ENCODE measurements at regions not wholly inside any gene's neighbourhood (a gene's known extent, or its start where the extent isn't known, plus 50 kb on each side); places are given as distances from the start of the nearest gene placed in this dataset.

DNA sequence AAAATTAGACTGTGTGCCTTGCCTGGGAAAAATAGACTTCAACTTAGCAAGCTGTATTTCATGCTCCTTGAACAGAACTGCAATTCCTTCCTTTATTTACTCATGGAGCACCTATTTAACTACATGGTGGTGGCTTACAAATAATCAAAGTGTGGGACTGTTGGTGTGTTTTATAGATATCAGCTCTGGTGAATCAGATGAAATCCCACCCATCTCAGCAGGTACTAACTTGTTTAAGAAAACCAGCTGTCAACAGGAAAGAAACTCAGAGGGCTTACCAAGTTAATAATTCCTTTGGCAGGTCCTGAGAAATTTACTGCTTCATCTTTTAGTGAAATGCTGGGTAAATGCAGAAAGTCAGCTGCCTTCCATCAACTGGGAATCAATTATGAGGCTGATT is 830.6 kb downstream of the SLC4A3 start:
- DNase-seq = no peak

DNA sequence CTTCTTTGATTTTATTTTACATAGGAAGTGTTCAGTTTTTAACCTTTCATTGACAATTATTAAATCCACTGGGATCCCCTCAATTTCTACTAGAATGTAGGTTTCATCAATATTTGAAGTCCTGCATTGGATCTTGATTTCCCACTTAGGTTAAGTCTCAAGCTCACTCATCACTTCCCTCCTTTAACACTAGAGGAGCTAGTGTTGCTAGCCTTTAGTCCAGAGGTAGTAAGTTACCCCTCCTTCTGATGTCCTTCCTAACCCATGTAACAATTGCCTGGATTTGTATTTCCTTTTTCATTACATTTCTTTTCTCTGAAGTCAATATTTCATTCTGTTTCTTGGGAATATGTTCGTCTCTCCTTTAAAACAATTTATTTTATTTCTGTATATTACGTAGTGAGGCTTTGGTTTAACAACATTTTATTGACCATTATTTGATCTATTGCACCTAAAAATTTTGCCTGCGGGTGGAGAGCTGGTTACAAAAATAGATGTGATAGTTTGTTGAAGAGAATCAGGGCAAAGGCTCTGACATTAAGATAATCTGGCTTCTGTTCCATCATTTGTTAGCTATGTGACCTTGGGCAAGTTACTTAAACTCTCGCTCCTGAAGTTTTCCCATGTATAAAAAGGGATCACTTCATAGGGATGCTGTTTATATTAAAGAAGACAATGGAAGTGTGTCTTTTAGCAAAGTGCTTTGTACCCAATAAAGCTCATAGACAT is 833.0 kb downstream of the SLC4A3 start:
- no peak for DNase-seq

DNA sequence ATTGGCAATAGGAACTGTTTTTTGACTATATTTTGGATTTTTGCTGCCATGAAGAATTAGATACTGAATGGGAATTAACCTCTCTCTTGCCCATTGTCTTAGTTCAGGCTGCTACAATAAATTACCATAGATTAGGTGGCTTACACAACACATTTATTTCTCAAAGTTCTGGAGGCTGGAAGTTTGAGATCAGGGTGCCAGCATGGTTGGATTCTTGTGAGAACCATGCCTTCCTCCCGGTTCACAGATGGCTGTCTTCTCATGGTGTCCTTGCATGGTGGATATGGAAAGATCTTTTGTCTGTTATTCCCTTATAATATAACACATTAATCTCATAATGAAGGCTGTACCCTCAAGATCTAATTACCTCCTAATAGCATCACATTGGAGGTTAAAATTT is 836.4 kb downstream of the SLC4A3 start:
- DNase-seq = no peak

DNA sequence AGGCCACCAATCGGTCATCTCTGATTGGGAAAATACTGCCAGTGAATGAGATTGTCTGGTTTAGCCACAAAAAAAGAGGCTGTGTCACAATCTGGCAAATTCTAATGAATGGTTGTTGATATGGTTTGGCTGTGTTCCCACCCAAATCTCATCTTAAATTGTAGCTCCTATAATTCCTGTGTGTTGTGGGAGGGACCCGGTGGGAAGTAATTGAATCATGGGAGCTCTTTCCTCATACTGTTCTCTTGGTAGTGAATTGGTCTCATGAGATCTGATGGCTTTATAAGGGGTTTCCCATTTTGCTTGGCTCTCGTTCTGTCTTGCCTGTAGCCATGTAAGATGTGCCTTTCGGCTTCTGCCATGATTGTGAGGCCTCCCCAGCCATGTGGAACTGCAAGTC is 838.3 kb downstream of the SLC4A3 start:
- DNase-seq = no peak

DNA sequence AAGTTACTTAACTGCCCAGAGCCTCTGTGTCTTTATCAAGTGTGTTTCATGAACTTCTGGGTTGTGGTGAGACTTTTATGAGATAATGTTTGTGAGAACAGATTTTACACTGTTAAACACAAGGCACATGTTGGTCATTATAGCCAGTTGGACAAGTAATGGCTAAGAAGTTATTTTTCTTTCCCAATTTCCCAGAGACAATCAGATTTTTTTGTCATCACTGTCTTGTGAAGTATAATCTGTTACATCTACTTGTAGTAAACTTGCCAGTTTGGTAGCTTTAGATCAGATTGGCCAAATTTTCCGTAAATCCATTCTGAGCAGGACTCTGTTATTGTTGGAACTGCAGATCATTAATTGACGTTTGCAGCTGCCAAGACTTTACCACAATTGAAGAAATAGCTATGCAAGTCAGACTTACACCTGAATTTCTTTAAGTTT is 838.8 kb downstream of the SLC4A3 start:
- no peak for DNase-seq

DNA sequence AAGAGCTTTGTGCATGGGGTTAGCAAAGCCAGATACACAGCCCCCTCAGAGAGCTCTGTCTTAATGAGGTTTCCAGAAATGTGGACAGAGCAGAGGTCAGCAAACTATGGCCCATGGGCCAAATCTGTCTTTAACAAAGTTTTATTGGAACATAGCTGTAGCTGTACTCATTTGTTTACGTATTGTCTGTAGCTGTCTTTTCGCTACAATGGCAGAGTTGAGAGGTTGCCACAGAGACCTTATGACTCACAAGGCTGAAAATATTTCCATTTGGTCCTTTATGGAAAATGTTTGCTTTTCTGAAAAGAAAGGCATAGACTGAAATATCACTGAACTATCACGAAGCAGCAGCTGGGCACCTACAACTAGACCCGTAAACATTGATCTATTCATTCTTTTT is 841.8 kb downstream of the SLC4A3 start:
- DNase-seq = no peak

DNA sequence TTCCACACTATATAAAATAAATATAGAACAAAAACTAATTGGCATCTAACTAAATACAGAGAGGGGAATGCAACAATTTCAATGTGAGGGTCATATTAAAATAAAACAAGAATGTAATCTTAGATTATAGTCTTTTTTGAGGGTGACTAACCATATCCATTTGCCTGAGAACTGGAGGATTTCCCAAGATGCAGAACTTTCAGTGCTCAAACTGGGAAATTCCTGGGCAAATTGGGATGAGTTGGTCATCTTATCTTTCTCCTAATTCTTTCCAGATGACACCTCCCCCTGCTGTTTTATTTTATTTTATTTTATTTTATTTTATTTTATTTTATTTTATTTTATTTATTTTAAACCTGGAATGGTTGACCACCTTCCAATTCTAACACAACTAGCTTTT is 846.2 kb downstream of the SLC4A3 start:
- no peak for DNase-seq

DNA sequence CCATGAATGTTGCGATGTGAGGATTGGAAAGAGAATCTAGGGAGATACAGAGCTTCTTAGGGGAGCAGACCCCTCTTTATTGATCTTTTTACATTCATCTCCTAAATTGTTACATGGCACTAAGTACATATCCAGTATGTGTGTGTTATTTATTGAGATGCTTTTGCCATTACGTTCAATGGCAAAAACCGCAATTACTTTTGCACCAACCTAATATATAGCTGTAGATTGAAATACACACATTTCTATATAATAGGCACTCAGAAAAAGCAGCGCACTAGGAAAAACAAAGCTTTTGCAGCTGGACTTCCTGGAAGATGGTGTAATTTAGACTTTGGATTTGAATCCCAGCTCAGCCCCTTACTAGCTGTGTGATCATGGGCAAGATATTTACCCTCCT is 849.4 kb downstream of the SLC4A3 start:
- DNase-seq = no peak

DNA sequence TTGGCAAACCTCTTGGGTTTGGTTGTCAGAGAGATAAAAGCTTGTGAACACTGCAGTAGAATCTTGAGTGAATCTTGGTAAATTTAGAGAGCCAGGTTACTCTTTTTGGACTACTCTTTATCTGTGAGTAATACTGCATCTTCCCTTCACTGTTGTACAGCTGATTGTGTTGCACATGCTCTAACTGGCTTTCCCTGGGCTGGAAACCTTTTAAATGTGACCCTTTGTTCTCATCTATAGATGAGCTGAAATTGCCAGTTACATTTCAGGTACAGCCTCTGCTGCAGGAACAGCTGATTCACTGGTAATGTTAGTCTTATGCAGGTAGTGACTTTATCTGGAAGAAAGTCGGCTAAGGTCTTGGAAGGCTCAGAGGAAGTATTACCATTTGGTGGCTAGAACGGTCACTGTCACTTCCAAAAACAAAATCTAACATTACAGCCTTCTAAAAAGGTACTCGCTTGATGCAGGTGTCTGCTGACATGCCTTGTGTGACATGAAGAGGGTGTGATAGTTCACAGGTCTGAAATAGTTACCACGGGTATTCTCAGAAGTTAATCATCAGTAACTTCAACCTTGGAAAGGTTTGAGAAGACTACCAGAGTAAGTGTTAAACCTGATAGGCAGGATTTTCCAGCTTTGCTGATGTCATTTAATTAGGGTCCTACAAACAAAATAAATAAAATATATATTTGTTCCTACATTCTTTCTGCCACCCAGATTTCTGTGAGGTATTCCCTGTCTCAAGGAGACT is 851.1 kb downstream of the SLC4A3 start:
- DNase-seq = no peak

DNA sequence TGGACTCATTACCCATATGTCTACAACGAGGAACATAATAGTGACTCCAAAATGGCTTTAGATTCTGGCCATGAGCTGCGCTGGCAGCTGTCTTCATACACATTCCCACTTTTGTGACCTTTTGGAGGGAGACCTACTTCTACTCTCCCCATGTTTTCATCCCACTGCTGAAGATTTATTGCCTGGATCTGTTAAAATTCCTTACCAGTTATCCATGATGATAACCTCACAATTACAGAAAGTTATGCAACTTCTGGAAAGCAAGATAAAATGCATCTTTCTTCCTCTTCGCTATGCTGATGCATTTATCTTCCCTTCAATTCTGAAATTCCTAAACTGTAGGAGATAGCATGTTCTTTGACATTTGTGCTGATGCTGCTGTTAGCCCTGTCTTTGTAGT is 855.3 kb downstream of the SLC4A3 start:
- no peak for DNase-seq

DNA sequence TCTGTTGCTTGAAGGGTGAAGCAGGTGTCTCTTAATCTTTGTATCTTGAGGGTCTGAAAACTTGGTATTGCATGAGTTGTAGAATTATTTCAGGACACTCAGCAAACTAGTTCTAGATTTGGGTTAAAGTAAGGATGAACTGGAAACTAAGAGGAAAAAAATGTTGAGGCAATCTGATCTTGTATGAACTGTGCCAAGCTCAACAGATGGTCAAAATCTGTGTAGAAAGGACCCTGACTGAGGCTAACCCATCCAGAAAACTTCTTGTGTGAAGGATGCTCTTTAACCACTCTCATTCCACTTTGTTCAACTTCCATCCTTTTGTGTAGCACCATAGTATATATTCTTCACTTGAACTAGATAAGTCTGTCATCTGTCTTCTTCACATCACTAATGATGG is 861.7 kb downstream of the SLC4A3 start:
- DNase-seq = no peak

DNA sequence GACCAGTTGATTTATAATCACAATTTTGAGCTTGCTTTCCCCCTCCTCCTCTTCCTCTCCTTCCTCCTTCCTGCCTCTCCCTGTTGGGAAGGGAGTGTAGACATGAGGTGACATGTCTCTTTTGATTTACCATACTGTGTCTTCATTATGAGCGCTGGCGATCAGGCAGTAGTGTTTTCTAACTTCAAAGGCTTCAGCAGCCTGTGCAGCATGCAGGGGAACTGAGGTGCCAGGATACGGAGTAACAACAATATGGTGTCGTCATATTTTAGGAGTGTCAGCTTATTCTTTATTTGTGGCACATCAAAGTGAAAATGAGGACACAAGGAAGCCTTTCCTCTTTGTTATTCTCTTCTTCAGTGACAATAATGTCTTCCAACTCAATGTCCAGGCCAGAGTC is 864.2 kb downstream of the SLC4A3 start:
- DNase-seq = no peak

DNA sequence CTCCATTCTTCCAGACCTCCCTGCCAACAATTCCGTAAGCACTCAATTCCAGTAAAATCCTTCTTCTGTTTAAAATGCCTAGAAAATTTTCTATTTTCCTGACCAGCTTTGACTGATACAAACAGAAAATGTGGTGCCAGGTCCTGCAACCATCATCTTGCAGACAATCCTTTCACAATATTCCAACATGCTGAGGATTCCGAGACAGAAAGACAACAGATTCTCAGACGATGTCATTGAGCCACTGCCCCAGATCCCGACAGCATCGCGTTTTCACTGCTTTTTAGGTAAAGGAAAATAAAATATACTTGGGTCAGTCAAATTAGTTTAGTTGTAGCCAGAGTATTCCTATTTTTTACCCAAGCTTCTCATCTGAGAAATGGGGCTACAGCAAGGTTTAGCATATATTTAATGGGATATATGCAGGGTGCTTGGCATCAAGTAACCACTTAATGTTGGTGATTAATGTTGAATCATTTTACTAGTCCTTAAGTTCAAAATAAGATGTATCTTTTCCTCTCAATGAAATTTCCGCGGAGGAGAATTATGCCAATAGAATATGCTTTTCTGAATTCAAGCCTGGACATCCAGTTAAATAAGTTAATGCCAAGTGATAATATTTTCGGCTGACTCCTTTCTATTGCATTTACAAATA is 866.6 kb downstream of the SLC4A3 start:
- no peak for DNase-seq

DNA sequence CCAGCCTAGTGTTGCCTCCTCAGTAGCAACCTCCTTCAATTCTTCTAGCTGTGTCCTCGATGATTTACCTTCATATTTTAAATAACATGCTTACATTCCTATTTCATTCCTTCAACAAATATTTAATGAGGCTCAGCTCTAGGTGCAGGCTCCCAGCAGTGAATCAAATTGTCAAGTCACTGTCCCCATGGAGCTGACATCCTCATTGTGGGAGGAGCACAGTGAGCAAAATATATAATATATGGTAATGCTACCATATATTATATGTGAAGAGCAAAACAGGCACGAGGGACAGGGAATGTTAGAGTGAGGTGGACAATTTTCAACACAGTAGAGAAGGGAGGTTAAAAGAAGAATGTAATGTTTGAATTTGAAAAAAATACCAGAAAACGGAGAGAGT is 869.1 kb downstream of the SLC4A3 start:
- no peak for DNase-seq

DNA sequence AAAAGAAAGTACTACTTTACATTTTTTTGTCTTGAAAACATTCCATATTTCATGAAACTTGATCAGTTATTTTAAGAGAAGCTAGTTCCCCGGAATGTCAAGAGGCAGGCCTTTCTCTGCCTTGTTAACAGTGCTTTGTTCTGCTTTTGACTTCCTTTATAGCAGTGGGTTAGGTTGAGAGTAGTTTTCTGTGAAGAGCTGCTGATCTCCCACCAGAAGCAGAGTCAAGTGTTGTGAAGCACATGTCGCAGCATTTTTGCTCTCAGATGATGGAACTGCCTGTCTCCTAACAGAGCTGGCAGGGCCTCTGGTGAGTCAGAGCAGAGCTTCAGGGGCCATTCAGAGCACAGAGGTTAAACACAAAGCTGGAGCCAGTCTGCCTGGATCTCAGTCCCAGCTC is 871.8 kb downstream of the SLC4A3 start:
- no peak for DNase-seq

DNA sequence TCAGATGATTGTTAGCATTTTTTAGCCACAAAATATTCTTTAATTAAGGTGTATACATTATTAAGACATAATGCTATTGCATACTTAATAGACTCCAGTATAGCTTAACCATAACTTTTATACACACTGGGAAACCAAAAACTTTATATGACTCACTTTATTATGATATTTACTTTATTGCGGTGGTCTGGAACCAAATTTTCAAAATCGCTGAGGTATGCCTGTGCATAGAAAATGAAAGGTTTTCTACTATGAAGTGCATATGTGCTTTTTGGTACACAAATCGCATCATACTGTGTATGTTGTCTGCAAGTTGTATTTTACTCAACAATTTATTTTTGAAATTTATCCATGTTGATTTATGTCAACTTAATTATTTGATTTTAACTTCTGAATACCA is 875.1 kb downstream of the SLC4A3 start:
- DNase-seq = no peak

DNA sequence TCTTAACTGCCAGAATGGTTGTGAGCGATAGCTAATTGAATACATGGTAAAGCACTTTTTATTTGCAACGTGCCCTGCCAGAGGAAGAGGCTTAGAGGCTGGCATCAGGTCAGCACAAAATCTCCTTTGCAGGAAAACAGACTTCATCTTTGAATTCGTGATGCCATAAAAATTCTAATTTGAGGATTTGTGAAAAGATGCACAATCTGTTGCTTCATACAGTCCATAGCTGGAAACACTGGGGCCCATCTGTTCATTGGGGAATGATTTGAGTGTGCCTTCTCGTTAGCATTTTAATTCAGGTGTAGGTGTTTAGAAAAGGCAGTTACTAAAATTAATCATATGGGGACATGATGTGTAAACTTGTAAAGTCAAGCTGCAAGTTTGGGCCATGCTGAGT is 876.0 kb downstream of the SLC4A3 start:
- DNase-seq = no peak

DNA sequence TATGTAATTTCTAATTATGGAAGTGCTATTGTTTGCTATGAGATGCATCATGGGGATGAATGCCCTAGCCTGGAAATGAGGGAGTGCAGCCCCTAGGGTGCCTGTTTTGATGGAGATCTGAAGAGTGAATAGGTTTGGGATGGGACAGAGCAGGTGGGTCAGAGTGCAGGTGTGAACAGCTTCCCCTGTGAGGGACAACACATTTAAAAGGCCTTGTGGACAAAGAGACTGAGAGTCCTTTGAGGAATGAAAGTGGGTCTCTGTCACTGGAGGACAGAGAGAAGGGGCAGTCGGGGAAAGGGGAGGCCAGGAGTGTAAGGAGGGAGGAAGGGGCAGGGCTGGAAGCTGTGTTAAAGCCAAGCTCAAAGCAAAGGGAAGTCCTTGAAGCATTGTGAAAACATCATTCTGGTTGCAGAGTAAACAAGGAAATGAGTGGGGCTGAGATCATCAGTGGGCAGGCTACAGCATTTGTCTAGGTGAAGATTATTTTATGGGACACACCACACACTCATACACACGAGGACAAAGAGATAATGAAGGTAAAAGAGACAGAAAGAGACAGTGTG is 877.6 kb downstream of the SLC4A3 start:
- DNase-seq = no peak

DNA sequence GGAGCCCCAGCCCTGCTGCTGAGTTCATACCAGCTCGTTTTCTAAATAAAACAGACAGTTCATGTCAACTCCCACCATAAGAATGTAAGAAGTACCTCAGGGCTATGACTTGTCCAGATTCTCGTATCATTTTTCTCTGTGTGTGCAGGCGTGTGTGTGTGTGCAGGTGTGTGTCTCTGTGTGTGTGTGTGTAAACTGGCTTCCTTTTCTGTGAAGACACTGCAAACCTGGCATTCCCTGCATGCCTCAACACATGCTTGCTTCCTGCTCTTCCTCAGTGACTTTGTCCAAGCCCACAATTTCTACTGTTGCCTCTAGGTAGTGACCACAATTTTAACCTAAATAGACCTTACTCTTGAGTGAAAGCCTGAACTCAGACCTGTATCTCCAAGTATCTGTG is 879.0 kb downstream of the SLC4A3 start:
- DNase-seq = no peak

DNA sequence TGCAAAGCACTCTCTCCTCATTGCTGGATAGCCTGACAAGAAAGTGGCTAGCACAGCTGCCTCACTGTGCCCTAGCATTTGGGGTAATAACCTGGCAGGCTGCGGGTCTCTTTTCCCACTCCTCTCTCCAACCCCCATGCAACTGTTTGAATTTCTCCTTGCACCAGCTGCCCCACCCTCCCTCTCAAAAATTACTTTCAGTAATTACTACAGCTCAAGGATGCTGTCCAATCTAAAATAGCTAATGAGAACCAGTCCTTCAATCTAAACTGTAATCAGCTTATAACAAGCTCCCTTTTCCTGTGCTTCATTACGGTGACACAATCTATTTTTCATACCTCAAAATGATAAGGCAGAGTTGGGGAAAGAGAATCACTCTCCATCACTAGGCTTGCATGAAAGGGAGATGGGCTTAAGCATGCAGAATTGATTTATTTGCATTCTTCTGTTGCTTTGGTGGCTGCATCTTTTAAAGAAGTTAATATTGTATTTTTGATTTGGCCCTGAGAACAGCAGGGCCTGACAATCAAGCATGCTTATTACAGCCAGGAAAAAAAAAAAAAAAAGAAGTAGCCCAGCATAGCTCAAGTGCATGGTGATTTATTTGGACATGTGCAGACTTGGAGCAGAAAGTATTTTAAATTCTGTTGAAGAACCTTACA is 881.8 kb downstream of the SLC4A3 start:
- no peak for DNase-seq

DNA sequence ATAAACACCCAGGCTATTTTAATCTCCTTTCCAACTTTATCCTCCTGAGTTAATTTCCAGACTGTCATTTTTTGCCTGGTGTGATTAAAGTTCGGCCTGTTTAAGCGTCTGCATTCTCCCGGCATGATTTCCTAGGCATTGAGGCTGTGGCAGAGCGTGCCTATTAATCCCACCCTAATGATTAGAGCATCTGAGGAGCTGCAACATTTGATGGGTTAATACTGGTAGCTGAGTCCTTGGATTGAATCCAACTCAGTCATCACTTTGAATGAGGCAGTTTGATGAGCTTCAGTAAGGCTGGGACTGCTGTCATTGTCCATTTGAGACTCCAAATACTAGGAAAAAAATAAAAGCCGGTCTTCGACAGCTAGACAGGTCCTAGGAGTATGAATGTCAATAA is 882.5 kb downstream of the SLC4A3 start:
- no peak for DNase-seq

DNA sequence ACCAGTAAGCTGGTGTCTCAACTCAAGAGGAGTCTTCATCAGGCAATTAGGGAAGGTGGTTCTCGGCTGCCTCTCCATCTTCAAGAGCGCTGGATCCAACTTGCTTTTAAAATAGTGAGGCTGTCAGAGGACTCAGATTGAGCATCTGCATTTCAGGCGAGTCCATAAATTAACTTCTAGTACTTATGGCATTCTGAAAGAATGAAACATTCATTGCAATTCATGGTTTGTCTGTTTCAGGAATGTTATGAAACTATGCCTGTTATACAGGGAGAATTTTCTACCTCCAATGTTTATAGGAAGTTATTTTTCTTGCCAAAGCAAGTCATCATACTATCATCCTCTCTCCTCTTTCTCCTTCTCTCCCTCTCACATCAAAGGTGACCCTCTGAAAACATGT is 883.2 kb downstream of the SLC4A3 start:
- no peak for DNase-seq

DNA sequence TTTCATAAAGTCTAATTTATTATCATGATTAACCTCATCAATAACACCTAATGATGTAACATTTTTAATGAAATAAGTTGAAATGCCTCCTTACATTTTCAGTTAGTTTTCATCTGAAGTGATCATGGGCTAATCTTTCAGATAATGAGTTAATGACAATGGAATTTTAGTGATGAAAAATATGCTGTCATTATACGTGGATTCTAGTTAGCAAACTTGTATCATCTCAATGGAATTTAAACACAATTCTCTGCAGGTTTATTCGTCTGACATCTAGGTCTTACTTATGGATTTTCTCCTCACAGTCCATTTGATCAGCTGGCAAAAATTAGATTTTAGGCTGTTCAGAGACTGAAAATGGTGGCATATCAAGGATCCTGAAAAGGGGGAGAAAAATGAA is 885.0 kb downstream of the SLC4A3 start:
- no peak for DNase-seq

All from hematopoietic multipotent progenitor cell treated with erythropoietin and hydrocortisone succinate and interleukin-3 and kit ligand, for 8 days (in vitro differentiated cells).